ENCODE measurements at regions not wholly inside any gene's neighbourhood (a gene's known extent, or its start where the extent isn't known, plus 50 kb on each side); places are given as distances from the start of the nearest gene placed in this dataset.
"Not testable (repeated sequence)": the region's sequence is repeated elsewhere in the genome, so short reads cannot be mapped to it uniquely, and the experiment has no call there.

DNA sequence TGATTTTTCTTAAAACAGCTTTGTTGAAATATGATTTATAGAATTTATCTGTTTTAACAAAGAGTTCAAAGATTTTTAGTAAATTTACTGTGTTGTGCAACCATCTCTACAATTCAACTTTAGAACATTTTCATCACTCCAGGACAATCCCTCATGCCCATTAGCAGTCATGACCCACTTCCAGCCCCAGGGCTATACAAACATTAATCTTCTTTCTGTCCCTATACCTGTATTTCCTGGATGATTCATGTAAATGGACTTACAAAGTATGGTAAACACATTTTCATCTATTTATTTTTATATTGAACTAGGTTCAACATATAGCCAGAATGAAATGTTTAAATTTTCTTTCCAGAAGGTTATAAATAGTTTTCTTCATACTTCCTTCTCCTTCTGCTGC lies 127.8 kb upstream of the CCDC180 start:
- DNase-seq, result no peak

DNA sequence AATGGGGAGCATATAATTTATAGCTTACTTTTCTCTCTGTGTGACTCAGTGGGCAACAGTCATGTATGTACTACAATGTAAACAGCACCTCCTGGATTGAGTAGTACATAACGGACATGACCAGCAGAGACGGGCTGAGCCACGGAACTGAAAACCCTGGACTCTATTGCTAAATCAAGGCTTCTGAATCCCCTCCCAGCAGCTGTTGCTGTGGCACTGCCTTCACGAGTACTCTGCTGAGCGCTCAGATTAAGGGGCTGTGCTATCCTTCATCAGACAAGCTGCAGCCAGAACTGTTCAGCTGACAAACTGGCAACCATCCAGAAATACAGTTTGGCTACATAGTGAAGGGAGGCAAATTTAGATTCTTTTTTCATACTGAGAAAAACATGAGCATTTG lies 131.3 kb upstream of the CCDC180 start:
- peak in 11 of 56 donors; percentile 5 to 27 (median 8) for DNase-seq

DNA sequence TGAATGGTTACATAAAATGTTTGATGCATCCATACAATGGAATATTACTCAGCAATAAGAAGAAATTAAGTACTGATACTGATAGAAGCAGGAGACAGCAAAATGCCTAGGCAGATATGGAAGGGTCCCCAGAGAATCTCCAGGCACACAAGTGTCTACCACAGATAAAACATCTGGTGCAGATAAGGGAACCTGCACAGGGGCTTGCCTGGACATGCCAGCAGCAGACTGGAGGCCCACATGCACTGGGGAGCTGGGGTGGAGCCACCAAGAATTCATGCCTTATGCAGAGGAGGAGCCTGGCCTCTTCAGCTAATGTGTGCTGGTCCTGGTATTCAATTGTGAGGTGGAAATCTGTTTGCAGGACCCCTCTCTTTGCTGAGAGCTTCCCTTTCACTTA lies 129.2 kb upstream of the CTSV start:
- DNase-seq, result not testable (repeated sequence)

DNA sequence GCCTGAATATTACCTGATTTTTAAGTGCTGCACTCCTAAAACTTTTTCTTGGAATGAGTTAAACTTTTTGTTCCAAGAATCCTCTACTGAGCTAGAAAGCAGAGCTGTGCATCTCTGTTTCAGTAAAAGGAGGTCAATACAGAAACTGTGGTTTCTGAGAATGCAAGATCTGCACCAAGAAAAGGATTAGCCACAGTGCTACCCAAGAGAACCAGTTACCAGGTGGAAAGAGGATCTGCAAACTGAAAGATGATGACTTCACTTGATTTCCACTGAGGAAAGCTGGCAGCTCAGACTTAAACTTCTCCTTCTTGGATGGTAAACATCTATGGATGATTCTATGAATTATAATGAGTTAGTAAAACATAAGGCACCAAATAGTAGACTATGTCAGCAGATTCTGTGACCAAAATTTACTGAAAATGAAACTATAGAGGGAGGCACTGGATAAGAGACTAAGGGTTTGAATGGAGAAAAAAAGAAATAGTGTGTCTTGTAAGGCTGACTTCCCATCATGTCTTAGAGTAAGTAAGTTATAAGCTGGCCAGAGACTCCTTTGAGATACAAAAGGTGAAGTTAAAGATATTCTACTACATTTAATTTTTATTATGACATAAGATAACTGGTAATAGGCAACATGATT lies 127.7 kb upstream of the CTSV start:
- not testable (repeated sequence) for DNase-seq

DNA sequence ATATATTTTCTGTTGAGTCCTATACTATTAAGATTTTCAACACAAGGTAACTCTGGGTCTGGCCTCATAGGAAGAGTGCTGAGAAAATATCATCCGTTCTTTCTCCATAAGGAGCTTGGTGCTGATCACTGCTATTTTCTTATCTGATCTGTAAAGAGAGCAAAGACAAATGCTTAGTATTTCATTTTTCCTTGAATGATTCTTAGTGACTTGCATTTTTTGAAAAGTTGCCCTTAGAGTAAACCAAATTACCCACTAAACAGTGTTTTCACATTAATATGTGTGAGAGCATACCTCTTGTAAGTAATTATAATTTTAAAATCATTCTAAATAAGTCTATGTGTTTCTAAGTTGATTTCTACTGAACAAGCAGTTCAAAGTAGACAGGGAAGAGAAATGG lies 121.3 kb upstream of the CTSV start:
- DNase-seq, result no peak

DNA sequence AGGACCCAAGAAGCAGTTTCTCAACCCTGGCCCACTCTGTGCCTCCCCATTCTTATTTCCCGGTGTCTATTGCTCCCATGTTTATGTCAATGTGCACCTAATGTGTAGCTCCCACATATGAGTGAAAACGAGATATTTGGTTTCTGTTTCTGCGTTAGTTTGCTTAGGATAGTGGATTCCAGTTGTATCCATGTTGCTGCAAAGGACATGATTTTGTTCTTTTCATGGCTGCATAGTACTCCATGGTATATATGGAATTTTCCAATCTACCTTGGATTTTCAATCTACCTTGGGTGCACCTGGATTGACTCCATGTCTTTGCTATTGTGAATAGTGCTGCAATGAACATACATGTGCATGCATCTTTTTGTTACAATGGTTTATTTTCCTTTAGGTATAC lies 119.8 kb upstream of the CTSV start:
- not testable (repeated sequence) for DNase-seq

DNA sequence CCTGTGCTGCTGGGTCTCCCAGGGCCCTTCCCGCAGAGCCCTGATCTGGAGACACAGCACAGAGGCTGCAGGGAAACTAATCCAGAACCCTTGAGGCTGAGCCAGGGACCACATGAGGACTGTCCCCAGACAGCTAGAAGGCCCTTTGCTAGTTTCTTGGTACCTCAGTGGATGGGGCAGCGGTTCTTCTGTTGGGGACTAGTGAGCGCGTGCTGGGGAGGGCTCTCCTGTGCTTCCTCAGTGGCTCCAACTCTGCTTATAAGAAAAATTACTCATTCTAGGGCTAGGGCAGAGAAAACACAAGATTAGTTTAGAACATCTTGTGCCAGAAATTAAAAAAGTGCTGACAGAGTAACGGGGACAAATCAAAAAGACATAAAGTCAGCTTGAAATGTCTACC lies 116.5 kb upstream of the CTSV start:
- DNase-seq, result not testable (repeated sequence)

DNA sequence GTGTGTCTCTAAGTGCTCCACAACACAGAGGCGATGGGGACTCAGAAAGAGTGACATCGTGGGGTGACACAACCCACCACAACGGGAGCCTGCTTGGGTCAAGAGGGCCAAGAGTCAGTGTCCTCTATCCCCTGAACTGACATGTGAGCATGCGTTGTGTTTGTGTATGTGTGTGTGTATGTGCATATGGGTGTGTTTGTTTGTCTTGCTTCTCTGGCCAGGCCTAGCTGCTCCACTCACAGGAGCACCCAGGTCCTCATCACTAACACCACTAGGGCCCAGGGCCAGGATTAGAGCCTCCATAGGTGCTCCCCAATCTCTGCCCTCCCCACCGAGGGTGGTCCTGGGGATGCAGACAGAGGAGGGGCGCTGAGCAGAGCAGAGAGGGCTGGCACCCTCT lies 115.0 kb upstream of the CTSV start:
- DNase-seq, result no peak

DNA sequence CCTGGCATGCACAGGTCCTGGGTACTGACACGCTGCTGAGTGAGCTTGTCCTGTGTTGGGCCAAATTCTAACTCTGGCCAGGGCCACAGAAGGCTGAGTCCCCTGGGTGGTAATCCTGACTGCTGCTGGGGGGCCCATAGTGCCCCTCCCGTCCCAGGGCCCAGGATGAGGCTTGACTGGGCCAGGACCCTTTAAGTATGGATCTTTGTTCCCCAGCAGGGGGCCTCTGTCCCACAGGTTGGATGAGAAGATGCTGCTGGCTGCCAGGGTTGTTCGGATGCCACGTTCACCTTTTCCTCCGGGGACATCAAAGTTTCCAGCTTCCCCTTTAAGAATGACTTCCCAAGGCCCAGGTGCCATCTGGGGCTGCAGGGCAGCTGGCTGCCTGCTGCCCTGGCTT lies 114.2 kb upstream of the CTSV start:
- DNase-seq, result not testable (repeated sequence)

DNA sequence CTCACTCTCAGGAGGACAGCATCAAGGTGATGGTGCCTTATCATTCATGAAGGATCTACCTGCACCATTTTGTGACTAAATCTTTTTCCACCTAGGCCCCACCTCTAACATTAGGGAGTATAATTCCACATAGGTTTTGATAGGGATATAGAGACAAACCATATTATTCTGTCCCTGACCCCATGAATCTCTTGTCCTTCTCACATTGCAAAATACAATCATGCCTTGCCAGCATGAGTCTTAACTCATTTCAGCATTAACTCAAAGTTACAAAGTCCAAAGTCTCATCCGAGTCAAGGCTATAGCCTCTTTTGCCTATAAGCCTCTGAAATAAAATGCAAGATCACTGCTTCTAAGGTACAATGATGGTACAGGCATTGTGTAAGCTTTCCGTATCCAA lies 111.5 kb upstream of the CTSV start:
- DNase-seq, result not testable (repeated sequence)

DNA sequence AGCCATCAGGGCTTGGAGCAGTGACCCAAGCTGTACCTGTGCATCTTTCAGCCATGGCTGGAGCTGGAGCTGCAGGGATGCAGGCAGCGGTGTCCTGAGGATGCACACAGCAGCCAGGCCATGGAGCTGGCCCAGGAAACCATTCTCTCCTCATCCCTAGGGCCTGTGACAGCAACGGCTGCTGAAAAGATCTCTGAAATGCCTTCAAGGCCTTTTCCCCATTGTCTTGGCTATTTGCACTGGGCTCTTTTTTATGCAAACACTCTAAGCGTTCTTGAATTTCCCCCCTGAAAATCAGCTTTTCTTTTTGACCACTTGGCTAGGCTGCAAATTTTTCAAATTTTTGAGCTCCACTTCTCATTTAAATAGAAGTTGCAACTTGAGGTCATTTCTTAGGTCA lies 109.5 kb upstream of the CTSV start:
- not testable (repeated sequence) for DNase-seq

DNA sequence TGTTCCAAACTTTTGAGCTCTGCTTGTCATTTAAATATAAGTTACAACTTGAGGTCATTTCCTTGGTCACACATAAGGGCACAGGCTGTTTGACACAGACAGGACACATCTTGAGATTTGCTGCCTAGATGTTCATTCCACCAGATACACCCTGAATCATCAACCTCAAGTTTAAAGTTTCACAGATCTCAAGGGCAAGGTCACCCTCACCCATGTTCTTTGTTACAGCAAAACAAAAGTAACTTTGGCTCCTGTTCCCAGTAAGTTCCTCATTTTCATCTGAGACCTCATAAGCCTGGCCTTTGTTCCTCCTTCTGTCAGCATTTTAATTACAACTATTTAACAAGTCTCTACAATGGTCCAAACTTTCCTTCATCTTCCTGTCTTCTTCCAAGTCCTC lies 106.7 kb upstream of the CTSV start:
- DNase-seq, result not testable (repeated sequence)

DNA sequence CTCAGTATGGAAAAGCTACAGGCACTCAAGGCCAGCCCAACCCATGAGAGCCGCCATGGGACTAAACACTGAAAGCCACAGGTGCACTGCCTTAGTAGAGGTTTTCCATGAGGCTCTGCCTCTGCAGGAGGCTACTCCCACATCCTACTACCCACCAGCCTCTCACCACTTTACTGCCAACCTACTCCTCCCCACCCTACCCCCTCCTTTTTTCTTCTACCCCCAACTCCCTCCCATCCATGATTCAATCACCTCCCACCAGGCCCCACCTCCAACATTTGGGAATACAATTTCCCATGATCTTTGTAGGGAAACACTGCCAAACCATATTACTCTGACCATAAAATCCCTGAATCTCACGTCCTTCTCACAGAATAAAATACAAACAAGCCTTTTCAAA lies 101.6 kb upstream of the CTSV start:
- DNase-seq, result no peak

DNA sequence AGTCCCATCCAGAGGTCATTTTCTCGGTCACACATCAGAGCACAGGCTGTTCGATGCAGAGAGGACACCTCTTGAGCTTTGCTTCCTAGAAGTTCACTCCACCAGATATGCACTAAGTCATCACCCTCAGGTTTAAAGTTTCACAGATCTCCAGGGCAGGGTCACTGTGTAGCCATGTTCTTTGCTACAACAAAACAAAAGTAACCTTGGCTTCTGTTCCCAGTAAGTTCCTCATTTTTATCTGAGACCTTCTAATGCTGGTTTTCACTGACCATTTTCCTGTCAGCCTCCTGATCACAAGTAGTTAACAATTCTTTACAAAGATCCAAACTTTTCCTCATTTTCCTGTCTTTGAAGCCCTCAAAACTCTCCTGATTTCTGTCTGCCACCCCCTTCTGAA lies 97.5 kb upstream of the CTSV start:
- no peak for DNase-seq

DNA sequence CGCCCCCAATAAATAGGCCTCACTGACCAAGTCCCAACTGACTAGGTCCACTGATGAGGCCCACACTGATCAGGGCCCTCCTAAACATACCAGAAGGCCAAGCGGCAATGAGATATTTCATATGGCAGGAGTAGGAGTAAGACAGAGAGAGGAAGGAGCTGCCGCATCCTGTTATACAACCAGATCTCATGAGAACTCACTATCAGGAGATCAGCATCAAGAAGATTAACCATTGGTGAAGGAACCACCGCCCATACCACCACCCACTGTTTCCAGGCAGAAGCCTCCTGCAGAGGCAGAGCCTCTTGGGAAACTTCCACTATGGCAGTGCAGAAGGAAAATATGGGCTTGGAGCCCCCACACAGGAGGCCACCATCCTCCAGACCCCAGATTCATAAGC lies 95.0 kb upstream of the CTSV start:
- not testable (repeated sequence) for DNase-seq

DNA sequence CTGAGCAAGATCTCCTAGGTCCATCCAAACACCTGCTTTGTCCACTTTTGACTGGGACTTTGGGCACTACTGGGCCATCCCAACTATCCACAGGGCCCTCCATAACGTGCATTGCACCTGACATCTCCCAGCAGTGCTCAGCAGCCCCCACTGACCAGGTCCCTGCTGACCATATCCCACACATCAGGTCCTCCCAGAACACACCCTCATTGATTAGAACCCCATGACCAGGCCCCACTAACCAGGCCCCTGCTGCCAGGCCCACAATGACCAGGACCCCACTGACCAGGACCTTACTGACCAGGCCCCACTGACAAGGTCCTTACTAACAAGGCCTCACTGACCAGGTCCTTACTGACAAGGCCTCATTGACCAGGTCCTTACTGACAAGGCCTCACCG lies 93.9 kb upstream of the CTSV start:
- DNase-seq, result no peak

DNA sequence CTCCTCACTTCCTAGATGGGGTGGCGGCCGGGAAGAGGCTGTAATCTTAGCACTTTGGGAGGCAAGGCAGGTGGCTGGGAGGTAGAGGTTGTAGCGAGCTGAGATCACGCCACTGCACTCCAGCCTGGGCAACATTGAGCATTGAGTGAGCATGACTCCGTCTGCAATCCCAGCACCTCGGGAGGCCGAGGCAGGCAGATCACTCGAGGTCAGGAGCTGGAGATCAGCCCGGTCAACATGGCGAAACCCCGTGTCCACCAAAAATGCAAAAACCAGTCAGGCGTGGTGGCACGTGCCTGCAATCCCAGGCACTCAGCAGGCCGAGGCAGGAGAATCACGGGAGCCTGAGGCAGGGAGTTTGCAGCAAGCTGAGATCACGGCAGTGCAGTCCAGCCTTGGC lies 91.9 kb upstream of the CTSV start:
- DNase-seq, result not testable (repeated sequence)

DNA sequence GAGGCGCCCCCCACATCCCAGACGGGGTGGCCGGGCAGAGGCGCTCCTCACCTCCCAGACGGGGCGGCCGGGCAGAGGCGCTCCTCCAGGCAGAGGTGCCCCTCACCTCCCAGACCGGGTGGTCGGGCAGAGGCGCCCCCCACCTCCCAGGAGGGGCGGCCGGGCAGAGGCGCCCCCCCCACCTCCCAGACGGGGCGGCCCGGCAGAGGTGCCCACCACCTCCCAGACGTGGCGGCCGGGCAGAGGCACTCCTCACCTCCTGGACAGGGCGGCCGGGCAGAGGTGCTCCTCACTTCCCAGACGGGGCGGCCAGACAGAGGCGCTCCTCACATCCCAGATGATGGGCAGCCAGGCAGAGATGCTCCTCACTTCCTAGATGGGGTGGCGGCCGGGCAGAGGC lies 91.4 kb upstream of the CTSV start:
- DNase-seq, result not testable (repeated sequence)

DNA sequence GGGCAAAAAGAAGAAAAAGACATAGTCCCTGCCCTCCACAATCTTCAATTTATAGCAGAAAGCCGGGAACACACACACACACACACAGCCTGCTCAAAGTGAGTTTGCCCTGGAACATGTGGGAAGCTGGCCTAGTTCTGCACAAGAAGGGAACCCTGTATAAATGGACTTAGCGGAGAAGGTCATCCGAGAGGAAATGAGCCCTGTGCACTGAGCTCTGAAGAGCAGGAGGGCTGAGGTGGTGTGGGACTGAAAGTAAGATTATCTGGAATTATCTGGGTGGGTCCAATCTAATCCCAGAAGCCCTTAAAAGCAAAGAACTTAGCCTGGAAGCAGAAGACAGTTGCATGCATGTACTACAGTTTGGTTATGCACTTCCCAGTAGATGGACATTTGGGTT lies 90.0 kb upstream of the CTSV start:
- no peak for DNase-seq

DNA sequence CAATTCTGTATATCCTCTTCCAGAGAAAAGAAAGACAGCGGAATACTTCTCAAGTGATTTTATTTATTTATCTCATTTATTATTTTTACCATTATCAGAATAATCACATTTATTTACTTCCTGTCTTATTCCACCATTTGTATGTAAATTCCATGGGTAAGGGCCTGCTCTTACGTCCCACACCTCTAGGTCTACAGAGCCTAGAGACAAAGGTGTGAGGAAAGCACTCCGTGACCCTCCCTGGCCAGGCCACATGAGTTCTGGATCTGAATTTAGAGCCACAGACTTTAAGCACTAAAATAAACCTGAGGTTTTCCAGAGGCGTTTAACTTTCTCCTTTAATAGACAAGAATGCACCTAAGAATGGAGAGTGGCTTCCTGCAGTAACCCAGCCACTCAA lies 85.3 kb upstream of the CTSV start:
- DNase-seq, result no peak

DNA sequence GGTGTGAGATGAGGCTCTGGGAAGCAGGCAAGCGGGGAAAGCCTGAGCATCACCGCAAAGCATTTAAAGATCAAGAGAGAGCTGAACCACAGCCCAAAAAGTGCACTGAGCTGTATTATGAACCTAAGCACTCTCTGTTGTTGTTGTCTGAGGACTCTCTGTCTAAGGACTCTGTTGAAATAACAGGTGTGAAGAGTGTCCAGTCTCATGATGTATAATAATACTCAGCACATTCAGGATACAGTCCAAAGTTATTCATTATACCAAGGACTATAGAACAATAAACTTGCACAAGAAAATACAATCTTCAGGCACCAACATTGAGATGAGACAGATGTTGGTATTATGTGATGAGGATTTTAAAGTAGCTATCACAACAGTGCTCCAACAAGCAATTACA lies 71.8 kb upstream of the CTSV start:
- no peak for DNase-seq

DNA sequence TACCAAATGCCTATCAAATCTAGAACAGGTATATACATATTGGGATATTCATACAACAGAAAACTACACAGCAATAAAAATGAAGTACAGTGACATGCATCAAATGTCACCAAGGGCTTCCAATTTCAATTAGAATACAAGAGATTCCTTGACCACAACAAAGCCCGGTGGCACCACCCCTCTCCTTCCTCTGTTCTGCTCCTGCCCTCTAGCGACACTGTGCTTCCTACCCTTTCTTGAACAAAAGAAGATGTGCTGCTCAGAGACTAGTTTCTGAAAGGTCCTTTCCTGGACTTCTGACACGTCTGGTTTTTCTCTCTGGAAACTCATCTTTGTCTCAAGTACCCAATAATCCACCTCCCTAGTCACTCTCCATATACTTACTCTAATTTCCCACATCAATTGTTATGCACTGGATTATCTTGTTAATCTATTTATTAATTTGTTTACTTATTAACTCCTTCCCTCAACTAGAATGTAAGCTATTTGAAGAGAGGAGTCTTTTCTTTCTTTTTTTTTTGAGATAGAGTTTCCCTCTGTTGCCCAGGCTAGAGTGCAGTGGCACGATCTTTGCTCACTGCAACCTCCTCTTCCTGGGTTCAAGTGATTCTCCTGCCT lies 70.4 kb upstream of the CTSV start:
- DNase-seq, result peak in 29 of 56 donors; percentile 1 to 74 (median 23)

DNA sequence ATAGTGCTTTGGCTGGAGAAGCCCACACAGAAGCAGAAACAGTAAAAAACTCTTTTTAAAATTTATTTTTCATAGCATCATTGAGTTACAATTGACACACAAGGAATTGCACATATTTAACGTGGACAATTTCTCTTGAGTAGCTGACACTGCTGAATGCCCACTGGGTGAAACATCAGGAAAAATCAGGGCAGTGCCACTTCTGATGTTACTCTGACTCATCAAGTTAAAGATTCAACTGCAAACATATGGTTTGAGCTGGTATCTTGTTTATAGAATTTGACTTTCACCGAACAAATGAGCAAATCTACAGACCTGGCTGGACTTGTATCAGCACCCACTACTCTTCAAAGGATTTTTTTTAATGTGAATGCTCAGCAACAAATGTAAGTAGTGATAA lies 66.3 kb upstream of the CTSV start:
- not testable (repeated sequence) for DNase-seq
